HG03457 (cell line): ENCODE measurements at regions not wholly inside any gene's neighbourhood (a gene's known extent, or its start where the extent isn't known, plus 50 kb on each side); places are given as distances from the start of the nearest gene placed in this dataset.
"Not testable (repeated sequence)": the region's sequence is repeated elsewhere in the genome, so short reads cannot be mapped to it uniquely, and the experiment has no call there.

ENCODE experiments used
- ATAC-seq: cut with Tn5 transposase; IDR thresholded peaks from one replicate; pipeline ENCODE4 v1.9.1; 2021; ENCODE audit warnings: moderate number of reproducible peaks; ENCODE audit not compliant: unreplicated experiment

GRCh38 chr7:145478541-145478940 lies 638.1 kb upstream of the CNTNAP2 start:
- ATAC-seq: no peak

GRCh38 chr7:145474009-145474686 lies 638.3 kb upstream of the TPK1 start:
- ATAC-seq: no peak

DNA sequence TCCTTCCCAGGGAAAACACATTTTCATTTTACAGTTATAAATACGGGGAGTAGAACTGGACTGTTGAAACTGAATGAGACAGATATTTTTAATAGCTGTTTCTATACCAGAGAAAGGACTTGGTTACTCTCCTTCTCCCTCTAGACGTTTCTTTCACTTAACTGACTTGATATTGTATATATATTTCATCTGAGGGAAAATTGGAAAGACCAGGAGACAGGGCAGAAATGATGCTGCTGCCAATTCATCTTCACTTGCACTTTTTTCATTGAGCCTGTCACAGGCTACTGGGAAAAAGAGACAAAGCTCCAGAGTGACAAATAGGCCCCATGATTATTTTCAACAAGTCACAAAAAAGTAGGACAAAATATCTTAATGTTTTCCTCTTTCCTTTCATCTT lies 636.0 kb upstream of the TPK1 start:
- ATAC-seq: no peak

GRCh38 chr7:145464287-145464686 lies 628.4 kb upstream of the TPK1 start:
- no peak for ATAC-seq

DNA sequence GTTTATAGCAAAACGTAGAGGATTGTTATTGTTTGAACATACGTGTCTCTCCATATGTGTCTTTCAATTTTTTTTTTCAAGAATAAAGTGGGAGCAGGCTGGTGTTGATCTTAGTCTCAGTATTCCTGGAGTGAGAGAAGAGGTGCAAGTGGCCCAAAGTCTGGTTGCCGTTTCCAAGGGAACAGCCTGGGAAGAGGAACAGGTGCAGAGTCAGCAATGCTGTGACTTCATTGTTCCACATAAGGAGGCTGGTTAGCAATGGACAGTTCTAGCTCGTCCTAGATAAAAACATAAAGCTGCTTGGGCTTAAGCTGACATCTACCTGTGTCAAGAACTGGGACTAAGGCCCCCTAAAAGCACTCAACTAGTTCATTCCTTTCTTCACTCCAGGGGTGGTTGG lies 626.6 kb upstream of the TPK1 start:
- no peak for ATAC-seq

DNA sequence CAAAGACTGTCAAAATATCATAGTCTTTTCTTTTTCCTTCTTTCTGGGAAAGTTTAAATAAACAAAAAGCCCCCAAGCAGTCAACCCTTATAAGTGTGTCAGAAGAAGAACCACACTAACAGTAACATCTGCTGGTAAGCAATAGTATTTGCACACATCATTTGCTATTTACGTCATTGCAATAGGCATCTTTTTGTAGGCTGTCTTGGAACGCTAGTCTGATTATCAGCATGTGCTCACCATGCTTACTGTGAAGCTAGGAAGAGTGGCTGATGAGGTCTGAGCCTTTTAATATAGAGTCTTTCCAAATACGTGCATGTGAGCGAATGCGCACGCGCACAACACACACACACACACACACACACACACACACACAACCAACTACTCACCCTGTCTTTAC lies 599.0 kb upstream of the TPK1 start:
- no peak for ATAC-seq

- ATAC-seq: no peak
Observed at GRCh38 chr7:145431834-145432233, 596.0 kb upstream of the TPK1 start.

GRCh38 chr7:145418481-145418880 lies 582.6 kb upstream of the TPK1 start:
- ATAC-seq: not testable (repeated sequence)

DNA sequence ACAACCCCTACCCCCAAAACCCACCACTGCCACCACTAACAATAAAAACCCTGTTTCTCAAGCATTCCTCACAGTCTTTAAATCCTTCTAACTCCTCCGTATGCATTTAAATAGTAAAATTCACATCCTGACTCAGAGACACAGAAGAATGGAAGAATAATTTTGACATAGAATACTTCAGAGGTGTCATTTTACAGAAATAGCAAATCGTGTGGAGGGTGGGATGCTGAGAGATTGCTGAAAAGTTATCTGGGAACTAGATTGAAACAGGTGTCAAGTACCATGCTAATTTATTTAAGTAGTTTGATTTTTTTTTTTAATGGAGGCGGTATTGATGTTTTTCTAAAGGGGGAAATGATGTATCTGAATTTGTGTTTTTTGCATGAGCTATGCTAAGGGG lies 575.2 kb upstream of the TPK1 start:
- ATAC-seq: no peak

DNA sequence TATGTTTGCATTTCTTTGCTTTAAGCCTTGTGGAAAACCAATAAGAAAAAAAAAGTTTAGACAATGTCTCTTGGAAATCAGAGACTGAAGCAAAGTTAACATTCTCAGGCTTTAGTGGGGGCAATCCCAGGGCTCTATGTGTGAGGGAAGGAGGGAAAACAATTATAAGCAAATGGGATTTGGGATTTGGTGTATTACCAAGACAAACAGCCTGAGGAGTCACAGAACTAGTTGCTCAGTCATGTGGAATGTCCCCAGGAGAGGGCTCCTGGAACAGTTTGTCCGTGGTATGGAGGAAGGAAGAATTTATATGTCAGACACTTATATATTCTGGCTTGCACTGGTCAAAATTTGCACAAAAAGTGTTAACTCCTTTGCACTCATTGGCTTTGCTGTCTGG lies 562.9 kb upstream of the TPK1 start:
- no peak for ATAC-seq

DNA sequence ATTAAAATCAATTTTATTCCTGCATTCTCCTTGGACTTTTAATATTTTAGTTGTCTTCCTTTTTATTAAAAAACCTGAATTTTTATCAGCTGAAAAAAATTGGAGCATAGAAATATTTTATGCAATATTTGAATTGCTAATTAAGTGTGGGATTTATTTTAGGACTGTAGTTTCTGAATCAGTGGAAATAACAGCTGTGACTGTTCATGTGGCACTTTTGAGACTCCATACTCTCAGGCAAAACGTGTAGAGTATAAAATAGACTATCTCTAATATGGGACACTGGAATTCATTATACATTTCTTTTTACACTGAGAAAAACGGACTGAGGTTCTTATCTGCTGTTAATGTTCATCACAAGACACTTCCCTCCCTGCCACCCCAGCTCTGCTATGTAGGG lies 558.3 kb upstream of the TPK1 start:
- ATAC-seq: no peak

DNA sequence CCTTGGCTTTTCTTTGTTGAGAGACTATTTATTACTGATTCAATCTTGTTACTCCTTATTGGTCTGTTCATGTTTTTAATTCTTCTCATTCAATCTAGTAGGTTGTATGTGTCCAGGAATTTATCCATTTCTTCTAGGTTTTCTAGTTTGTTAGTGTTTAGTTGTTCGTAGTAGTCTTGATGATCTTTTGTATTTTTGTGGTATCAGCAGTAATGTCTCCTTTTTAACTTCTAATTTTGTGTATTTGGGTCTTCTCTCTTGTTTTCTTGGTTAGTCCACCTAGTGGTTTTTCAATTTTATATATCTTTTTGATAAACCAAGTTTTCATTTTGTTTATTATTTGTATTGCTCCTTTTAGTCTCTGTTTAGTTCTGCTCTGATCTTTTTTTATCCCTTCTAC lies 546.9 kb upstream of the TPK1 start:
- ATAC-seq: no peak

DNA sequence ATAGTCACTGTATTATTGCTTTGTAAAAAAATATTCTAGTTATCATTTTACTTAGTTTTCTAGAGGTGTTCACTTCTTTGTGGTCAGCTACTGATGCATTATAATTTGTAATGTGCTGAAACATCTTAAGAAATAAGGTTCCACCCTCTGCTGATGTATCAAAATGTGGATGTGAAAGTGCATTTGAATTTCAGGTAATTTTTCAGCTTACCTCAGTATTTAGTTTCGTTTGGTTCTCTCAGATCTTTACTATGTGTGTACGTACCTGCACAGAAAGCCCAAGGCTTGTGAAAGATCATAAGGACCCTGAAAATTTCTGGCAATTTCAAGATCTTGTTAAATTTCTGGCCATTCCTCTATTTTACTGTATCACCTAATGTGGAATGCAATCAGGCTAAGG lies 542.3 kb upstream of the TPK1 start:
- no peak for ATAC-seq

GRCh38 chr7:145360511-145361100 lies 524.8 kb upstream of the TPK1 start:
- no peak for ATAC-seq

DNA sequence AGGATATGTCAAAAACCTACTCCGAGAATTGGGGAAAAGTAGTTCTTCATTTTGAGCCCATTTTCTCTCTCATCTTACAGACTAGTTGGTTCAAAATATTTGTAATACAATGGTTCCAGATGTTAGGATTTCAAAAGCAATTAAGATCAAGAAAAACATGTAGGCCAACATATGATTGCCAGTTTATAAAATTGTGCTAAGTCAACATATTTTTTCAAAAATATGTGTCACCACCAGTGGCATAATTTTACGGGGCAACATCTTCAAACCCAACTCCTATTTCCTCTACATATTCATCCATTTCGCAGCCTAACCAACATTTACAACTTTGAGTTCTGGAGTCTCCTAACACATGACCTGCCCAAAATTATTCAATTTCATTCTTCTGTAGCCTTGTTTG lies 514.5 kb upstream of the TPK1 start:
- no peak for ATAC-seq

- not testable (repeated sequence) for ATAC-seq
Observed at GRCh38 chr7:145349452-145349851, 513.6 kb upstream of the TPK1 start.

- ATAC-seq: no peak
Observed at GRCh38 chr7:145347271-145347670, 511.4 kb upstream of the TPK1 start.

DNA sequence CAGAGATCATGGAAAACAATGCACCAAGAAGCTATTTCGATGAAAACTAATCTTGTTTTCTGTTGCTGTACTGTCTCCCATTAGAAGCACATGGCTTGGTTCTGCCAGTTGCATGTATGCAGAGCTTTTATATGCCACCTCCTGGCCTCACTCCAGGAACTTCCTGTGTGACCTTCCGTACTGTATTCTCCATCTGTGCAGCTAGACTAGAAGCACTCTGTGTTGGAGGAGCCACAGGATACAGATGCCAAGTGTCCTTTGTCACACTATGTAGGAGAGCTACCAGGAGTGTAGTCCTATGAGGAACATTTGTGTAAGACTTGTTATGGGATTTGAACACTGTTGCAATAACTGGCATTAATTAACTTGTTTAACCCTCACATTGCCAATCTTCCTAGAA lies 503.5 kb upstream of the TPK1 start:
- ATAC-seq: no peak

- no peak for ATAC-seq
Observed at GRCh38 chr7:145331522-145331921, 495.7 kb upstream of the TPK1 start.

- no peak for ATAC-seq
Observed at GRCh38 chr7:145331076-145331475, 495.2 kb upstream of the TPK1 start.

DNA sequence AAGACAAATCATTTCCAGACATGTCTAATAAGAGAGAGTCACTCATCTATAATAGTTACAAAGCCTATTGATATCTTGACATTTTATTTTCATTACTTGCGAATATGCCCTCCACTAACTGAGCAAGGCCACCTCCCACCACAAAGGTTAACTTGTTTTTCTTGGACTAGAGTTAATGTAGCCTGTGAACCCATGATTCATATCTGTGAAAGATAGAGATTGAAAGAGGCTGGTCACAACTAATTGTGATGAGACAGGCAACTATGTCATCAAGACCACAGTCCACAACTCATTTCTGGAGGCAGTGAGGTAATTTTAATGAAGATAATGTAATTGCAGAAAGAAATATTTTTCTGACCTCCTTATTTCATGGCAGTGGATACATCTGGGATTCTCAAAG lies 491.8 kb upstream of the TPK1 start:
- no peak for ATAC-seq

- ATAC-seq: no peak
Observed at GRCh38 chr7:145324081-145324480, 488.2 kb upstream of the TPK1 start.

GRCh38 chr7:145313551-145313950 lies 477.7 kb upstream of the TPK1 start:
- no peak for ATAC-seq
